PC-3 (cell line): ENCODE measurements at regions not wholly inside any gene's neighbourhood (a gene's known extent, or its start where the extent isn't known, plus 50 kb on each side); places are given as distances from the start of the nearest gene placed in this dataset.

Source experiments
- ATAC-seq: fragments of 200-7000 bp; cut with Tn5 transposase; 2 replicates; pipeline ENCODE4 v1.9.1; 2020; ENCODE audit warnings: mild to moderate bottlenecking, moderate library complexity
- BruUV-seq: library from RNA; stranded (reverse); fragments of 400-500 nt; replicated peaks from 2 replicates; lab custom pipeline; 2021; lab: Mats Ljungman, UMichigan
- CTCF ChIA-PET: fragments of 300-600 bp; sonication (Branson Sonifier 250); formaldehyde crosslinking; loops from one replicate; lab custom pipeline; 2022; ENCODE audit warnings: antibody characterized with exemption; lab: Charles Lee
- POLR2A ChIA-PET: fragments of 300-600 bp; sonication (Branson Sonifier 250); formaldehyde crosslinking; loops from one replicate; lab custom pipeline; 2022; ENCODE audit warnings: antibody characterized with exemption; ENCODE audit not compliant: unreplicated experiment; lab: Charles Lee
- DNase-seq: peaks from one replicate; pipeline ENCODE4 v3.0.0-alpha.2; 2015
- H2AFZ ChIP-seq: fragments of 300-600 bp; sonication (generic); 2 replicates; pipeline ENCODE4 v1.6.0; 2016; ENCODE audit warnings: antibody characterized with exemption, low read length
- H3F3A ChIP-seq: fragments of 300-600 bp; sonication (generic); one replicate; pipeline ENCODE4 v1.6.0; 2017; ENCODE audit warnings: antibody characterized with exemption, low read length, control low read depth, mild to moderate bottlenecking; ENCODE audit not compliant: unreplicated experiment
- H3K27ac ChIP-seq: fragments of 300-600 bp; sonication (generic); 2 replicates; pipeline ENCODE4 v1.5.1; 2016; ENCODE audit warnings: mild to moderate bottlenecking, low read length
- H3K27me3 ChIP-seq: fragments of 300-600 bp; sonication (generic); 2 replicates; pipeline ENCODE4 v1.6.1; 2016; ENCODE audit warnings: low read length, mixed read lengths
- H3K36me3 ChIP-seq: fragments of 300-600 bp; sonication (generic); 2 replicates; pipeline ENCODE4 v1.6.1; 2016; ENCODE audit warnings: low read depth, mixed run types, low read length, mixed read lengths
- H3K4me1 ChIP-seq: fragments of 300-600 bp; sonication (generic); 2 replicates; pipeline ENCODE4 v1.5.1; 2016; ENCODE audit warnings: low read length; ENCODE audit not compliant: insufficient read depth
- H3K4me2 ChIP-seq: fragments of 300-600 bp; sonication (generic); 2 replicates; pipeline ENCODE4 v1.6.0; 2016; ENCODE audit warnings: low read length
- H3K4me3 ChIP-seq: fragments of 300-600 bp; sonication (generic); 2 replicates; pipeline ENCODE4 v1.5.1; 2016; ENCODE audit warnings: mild to moderate bottlenecking, low read length, mixed read lengths
- H3K79me2 ChIP-seq: fragments of 300-600 bp; sonication (generic); 2 replicates; pipeline ENCODE4 v1.6.1; 2017; ENCODE audit warnings: low read length, mixed read lengths
- H3K9ac ChIP-seq: fragments of 300-600 bp; sonication (generic); 2 replicates; pipeline ENCODE4 v1.6.0; 2016; ENCODE audit warnings: mild to moderate bottlenecking, low read length
- H3K9me2 ChIP-seq: fragments of 300-600 bp; sonication (generic); replicated peaks from 2 replicates; pipeline ENCODE4 v1.6.1; 2016; ENCODE audit warnings: mixed run types, low read length, mixed read lengths
- H3K9me3 ChIP-seq: fragments of 300-600 bp; sonication (generic); 2 replicates; pipeline ENCODE4 v1.6.1; 2016; ENCODE audit warnings: low read length, mixed read lengths
- H4K20me1 ChIP-seq: fragments of 300-600 bp; sonication (generic); 2 replicates; pipeline ENCODE4 v1.6.1; 2016; ENCODE audit warnings: low read length, mixed read lengths
- CTCF ChIP-seq: fragments of 300-600 bp; sonication (generic); conservative IDR thresholded peaks from 2 replicates; pipeline ENCODE4 v1.5.1; 2017; ENCODE audit warnings: antibody characterized with exemption, low read depth, mild to moderate bottlenecking, low read length
- EZH2 ChIP-seq: fragments of 300-600 bp; sonication (generic); IDR thresholded peaks from one replicate; pipeline ENCODE4 v1.6.1; 2017; ENCODE audit warnings: antibody characterized with exemption, mild to moderate bottlenecking, low read length; ENCODE audit not compliant: unreplicated experiment
- EZH2phosphoT487 ChIP-seq: fragments of 300-600 bp; sonication (generic); IDR thresholded peaks from 2 replicates; pipeline ENCODE4 v1.6.1; 2018; ENCODE audit warnings: mild to moderate bottlenecking, antibody characterized with exemption, low read length, borderline replicate concordance
- intact Hi-C: fragments of 100-400 bp; cut with micrococcal nuclease; formaldehyde crosslinking; loops from 2 replicates; pipeline ENCODE4 v1.9.0; 2023

DNA sequence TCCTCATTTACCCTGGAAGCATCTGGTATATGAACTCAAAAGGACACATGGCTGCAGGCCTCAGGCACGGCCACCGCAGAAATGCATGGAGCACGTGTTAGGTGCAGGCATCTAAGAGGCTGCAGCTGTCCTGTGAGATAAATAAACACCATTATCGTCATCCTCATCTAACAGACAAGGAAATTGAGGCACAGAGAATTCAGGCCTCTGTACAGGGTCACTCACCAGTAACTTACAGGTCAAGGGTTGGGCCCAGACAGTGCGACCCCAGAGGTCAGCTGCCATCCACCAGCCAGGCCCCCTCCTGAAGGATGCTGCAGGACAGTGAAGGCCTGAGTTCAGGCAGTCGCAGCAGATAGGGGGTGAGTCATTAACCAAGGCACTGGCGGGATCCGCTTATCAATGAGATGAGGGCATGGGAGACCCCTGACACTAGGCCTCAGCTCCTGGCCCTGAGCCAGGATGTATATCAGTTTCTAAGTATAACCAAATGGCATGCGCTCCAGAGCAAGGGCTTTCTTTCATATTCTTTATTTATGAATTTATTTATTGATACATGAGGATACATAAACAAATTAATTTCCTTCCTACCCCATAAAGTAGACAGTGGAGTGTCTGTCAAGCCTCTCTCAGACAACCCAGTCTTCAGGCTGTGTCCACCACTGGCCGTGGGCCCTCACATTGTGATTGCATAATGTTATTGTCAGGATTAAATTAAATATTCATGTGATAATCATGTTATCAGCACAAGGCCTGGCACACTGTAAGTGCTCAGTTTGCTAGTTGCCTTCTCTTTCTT is 316.9 kb downstream of the QKI start:
- no peak overlapping the region for H3K4me2 ChIP-seq
- H3K4me3 ChIP-seq = no peak overlapping the region
- H3K36me3 ChIP-seq = no peaks in the 10 kb centered on the region
- H2AFZ ChIP-seq = no peak overlapping the region
- peaks cover 16% of the 10 kb centered on the region; the same call in 1 of the 2 replicates for H3K27me3 ChIP-seq
- no peak overlapping the region for H3K9ac ChIP-seq
- ATAC-seq = no peak
- no peak overlapping the region for H3K27ac ChIP-seq
- POLR2A ChIA-PET = no interaction called here
- H3K9me2 ChIP-seq = no peaks in the 10 kb centered on the region
- no peaks in the 10 kb centered on the region for H3F3A ChIP-seq
- no TSS peak for BruUV-seq
- H3K9me3 ChIP-seq = no peaks in the 10 kb centered on the region
- CTCF ChIA-PET = no interaction called here
- H4K20me1 ChIP-seq = no peaks in the 10 kb centered on the region
- intact Hi-C loops = no loop called here
- no peak for TF ChIP-seq CTCF
- no peak for TF ChIP-seq EZH2
- no peak for TF ChIP-seq EZH2phosphoT487
- no peaks in the 10 kb centered on the region for H3K79me2 ChIP-seq
- DNase-seq = no peak
- no peaks in the 10 kb centered on the region for H3K4me1 ChIP-seq

DNA sequence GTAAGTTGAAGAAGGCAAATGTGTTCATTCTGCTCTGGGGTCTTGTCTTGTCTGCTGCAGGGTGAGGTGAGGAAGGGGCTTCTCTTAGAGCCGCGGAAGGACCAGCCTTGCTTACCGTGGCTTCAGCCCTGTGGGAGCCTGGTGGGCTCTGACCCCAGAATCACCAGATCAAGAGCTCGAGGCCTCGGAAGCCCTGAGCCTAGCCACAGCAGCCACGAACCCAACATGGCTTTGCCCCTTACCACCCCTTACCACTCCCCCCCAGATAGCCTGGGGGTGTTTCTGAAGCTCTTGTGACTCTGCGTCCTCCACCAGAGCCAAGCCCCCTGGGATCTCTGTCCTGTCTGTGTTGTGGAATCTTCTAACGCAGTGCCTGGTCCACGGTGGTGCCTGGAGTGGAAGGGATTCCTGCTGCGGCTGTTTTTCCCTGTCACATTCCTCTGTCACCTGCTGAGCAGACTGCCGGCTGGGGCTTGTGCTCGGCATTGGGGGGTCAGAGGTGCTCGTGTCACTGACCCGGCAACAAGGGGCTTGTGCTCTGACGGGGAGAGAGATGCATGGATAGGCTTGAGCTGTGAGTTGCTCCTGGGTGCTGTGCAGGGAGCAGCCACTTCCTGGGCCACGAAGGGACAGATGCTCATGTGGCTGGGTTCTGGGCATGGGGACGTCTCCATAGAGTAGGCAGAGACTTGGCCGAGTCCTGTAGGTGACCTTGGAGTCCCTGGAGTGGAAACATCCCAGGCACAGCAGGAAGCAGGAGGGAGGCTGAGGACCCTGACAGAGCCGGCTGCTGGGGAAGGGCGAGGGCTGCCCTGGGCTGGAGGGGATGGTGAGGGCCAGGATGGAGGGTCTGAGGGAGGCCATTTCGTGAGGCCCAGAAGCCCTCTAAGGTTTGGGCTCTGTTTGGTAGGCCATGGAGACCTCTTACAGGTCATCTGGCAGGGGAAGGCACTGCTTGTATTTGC is 316.0 kb downstream of the QKI start:
- H2AFZ ChIP-seq = no peak overlapping the region
- no peaks in the 10 kb centered on the region for H3K36me3 ChIP-seq
- no peak overlapping the region for H3K4me3 ChIP-seq
- BruUV-seq = no TSS peak
- TF ChIP-seq EZH2 (no peak), EZH2phosphoT487 (no peak), CTCF (no peak)
- POLR2A ChIA-PET = no interaction called here
- no peak overlapping the region for H3K9ac ChIP-seq
- no peaks in the 10 kb centered on the region for H3K9me3 ChIP-seq
- H3K4me1 ChIP-seq = no peaks in the 10 kb centered on the region
- DNase-seq (no peak), ATAC-seq (no peak)
- H3K4me2 ChIP-seq = no peak overlapping the region
- intact Hi-C loops = no loop called here
- CTCF ChIA-PET = no interaction called here
- no peaks in the 10 kb centered on the region for H3K9me2 ChIP-seq
- H3K27ac ChIP-seq = no peak overlapping the region
- 0 out of 2 replicates have a peak, but pooled peaks cover 9% of the 10 kb centered on the region for H3K27me3 ChIP-seq
- H3K79me2 ChIP-seq = no peaks in the 10 kb centered on the region
- H4K20me1 ChIP-seq = no peaks in the 10 kb centered on the region
- no peaks in the 10 kb centered on the region for H3F3A ChIP-seq
